SK-N-MC (cell line): ENCODE measurements at regions not wholly inside any gene's neighbourhood (a gene's known extent, or its start where the extent isn't known, plus 50 kb on each side); places are given as distances from the start of the nearest gene placed in this dataset.

Experiments
- DNase-seq: peaks from one replicate; pipeline ENCODE4 v3.0.0-alpha.2; 2011; ENCODE audit warnings: low read depth, low spot score
- H3K27ac ChIP-seq: fragments of 200-600 bp; sonication (generic); 2 replicates; pipeline ENCODE4 v1.5.1; 2016; ENCODE audit warnings: mixed run types
- H3K36me3 ChIP-seq: fragments of 200-600 bp; sonication (generic); 2 replicates; pipeline ENCODE4 v1.6.1; 2017; ENCODE audit warnings: antibody characterized with exemption, low read length, mixed read lengths; ENCODE audit not compliant: insufficient read depth
- H3K4me3 ChIP-seq: fragments of 200-600 bp; sonication (generic); 2 replicates; pipeline ENCODE4 v1.5.1; 2016
- H3K9ac ChIP-seq: fragments of 200-600 bp; sonication (generic); 2 replicates; pipeline ENCODE4 v1.8.0; 2017; ENCODE audit warnings: mixed run types, mixed read lengths; ENCODE audit not compliant: insufficient read length
- H3K9me3 ChIP-seq: fragments of 200-600 bp; sonication (generic); 2 replicates; pipeline ENCODE4 v1.6.1; 2017; ENCODE audit warnings: low read depth, mild to moderate bottlenecking, antibody characterized with exemption, low read length, moderate library complexity, mixed read lengths
- EZH2 ChIP-seq: fragments of 200-600 bp; sonication (generic); IDR thresholded peaks from one replicate; pipeline ENCODE4 v1.6.1; 2017; ENCODE audit warnings: antibody characterized with exemption
- FOXP2 ChIP-seq: optimal IDR thresholded peaks from 2 replicates; pipeline ENCODE3; 2011; ENCODE audit warnings: mild to moderate bottlenecking, moderate library complexity; ENCODE audit not compliant: insufficient read depth; ENCODE audit errors: extremely low read length, control extremely low read depth
- POLR2AphosphoS5 ChIP-seq: IDR thresholded peaks from 2 replicates; pipeline ENCODE4 v1.6.1; 2012; ENCODE audit warnings: mild to moderate bottlenecking, low read depth, low read length, borderline replicate concordance

GRCh38 chr1:234981758-234982157 is 146.9 kb downstream of the TOMM20 start:
- no peak for DNase-seq
- H3K9me3 ChIP-seq = no peaks in the 10 kb centered on the region
- no peaks in the 10 kb centered on the region for H3K36me3 ChIP-seq
- H3K9ac ChIP-seq = no peak overlapping the region
- H3K27ac ChIP-seq = 0 out of 2 replicates have a peak overlapping the region, but pooled peaks have one; percentile 15
- no peak overlapping the region for H3K4me3 ChIP-seq
- TF ChIP-seq FOXP2 = no peak
- no peak for TF ChIP-seq EZH2
- TF ChIP-seq POLR2AphosphoS5 = no peak

GRCh38 chr1:234980645-234981396 is 147.8 kb downstream of the TOMM20 start:
- Histone ChIP-seq H3K27ac (no peak overlapping the region), H3K36me3 (no peaks in the 10 kb centered on the region), H3K9ac (no peak overlapping the region), H3K9me3 (no peaks in the 10 kb centered on the region), H3K4me3 (no peak overlapping the region)
- no peak for DNase-seq
- no peak for TF ChIP-seq EZH2
- TF ChIP-seq POLR2AphosphoS5 = no peak
- no peak for TF ChIP-seq FOXP2

DNA sequence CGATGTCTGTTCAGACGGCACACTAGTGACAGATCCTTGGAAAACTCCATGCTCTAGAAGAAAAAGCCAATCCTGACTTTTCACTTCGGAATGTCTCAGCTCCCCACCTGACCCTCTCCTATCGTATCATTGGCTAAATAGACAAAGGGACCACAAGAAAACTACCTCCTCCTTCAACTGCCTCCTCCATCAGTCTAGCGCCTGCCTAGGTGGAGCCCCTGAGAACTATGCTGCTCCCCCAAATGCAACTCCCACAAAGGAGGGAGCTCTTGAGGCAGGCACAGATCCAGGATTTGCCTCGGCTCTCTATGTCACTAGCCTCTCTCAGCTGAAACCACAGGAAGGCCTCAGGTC is 148.4 kb downstream of the TOMM20 start:
- H3K36me3 ChIP-seq = no peaks in the 10 kb centered on the region
- H3K4me3 ChIP-seq = no peak overlapping the region
- no peaks in the 10 kb centered on the region for H3K9me3 ChIP-seq
- DNase-seq = no peak
- no peak overlapping the region for H3K9ac ChIP-seq
- H3K27ac ChIP-seq = no peak overlapping the region
- TF ChIP-seq FOXP2 (no peak), EZH2 (no peak), POLR2AphosphoS5 (no peak)

- DNase-seq = no peak
- Histone ChIP-seq H3K4me3 (peak overlapping the region; percentile 9; the same call in 1 of the 2 replicates), H3K9me3 (no peaks in the 10 kb centered on the region), H3K27ac (peak overlapping the region; percentile 27), H3K36me3 (no peaks in the 10 kb centered on the region), H3K9ac (no peak overlapping the region)
- TF ChIP-seq FOXP2 = no peak
- no peak for TF ChIP-seq POLR2AphosphoS5
- no peak for TF ChIP-seq EZH2
Observed at GRCh38 chr1:234979296-234980279, 149.0 kb downstream of the TOMM20 start.

DNA sequence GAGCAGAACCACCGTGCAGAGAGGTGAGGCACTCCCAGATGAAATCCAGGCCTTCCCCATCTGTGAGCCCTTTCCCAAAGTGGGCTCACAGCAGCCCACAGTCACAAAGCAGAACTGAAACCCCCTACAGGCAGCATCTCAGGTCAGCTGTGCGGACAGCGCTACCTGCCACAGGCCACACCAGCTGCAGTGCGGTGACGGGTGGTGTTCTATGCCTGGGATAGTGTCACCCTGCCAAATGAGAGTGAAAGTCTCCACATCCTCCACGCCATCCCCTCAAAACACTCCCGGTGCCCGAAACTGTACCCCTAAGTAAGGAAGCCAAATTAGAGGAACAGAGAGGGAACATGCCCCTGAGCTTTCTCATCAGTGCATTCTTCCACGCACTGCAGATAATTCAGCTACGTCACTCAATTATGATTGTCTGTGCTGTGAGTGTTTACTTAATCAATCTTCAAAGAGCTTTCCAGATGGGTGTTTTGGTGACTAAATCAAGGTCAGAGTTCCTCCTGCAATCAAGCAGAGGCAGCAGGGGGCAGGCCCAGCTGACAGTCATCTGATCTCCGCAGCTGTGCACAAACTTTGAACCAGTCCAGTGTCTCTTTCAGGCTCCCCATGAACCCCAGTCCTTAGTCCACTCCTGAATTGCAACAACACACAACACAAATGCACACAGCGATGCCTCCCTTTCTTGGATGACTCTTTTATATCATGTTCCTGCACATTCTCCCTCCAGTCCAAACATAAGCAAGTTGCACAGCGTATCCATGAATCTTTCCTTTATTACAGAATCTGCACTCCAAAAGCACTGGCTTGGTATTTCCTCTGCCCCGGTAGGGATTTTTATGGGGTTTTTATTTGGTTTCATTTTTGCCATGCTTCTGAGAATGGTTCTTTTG is 150.0 kb downstream of the TOMM20 start:
- Histone ChIP-seq H3K9me3 (no peaks in the 10 kb centered on the region), H3K4me3 (peak overlapping the region; percentile 9; the same call in 1 of the 2 replicates), H3K27ac (peak overlapping the region; percentile 27), H3K36me3 (no peaks in the 10 kb centered on the region), H3K9ac (no peak overlapping the region)
- no peak for DNase-seq
- TF ChIP-seq EZH2 = no peak
- no peak for TF ChIP-seq POLR2AphosphoS5
- TF ChIP-seq FOXP2 = no peak

DNA sequence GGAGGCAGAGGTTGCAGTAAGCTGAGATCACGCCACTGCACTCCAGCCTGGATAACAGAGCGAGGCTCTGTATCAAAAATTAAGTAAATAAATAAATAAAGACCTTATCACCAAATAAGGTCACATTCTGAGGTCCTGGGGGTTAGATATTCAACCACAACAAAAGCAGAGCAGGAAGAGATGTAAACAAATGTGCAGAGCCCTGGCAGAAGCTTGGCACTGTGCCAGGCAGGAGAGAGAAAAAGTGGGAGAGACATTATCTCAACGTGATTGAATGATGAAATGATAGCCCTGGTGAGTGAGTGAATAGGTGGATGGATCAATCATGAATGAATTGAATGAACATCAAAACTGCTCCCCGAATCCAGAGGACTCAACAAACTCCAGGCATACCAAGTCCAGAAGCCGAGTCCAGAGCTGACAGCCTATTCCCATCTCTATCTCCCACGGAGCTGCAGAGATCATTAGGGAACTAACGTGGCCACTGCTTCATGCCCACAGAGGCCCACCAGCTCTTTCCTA is 150.7 kb downstream of the TOMM20 start:
- no peak overlapping the region for H3K9ac ChIP-seq
- H3K36me3 ChIP-seq = no peaks in the 10 kb centered on the region
- no peak for TF ChIP-seq POLR2AphosphoS5
- TF ChIP-seq FOXP2 = no peak
- no peak for TF ChIP-seq EZH2
- H3K27ac ChIP-seq = no peak overlapping the region
- H3K4me3 ChIP-seq = no peak overlapping the region
- H3K9me3 ChIP-seq = no peaks in the 10 kb centered on the region
- no peak for DNase-seq

- no peak for DNase-seq
- no peak overlapping the region for H3K4me3 ChIP-seq
- TF ChIP-seq EZH2 = no peak
- TF ChIP-seq POLR2AphosphoS5 = no peak
- no peak for TF ChIP-seq FOXP2
- H3K9me3 ChIP-seq = no peaks in the 10 kb centered on the region
- H3K27ac ChIP-seq = no peak overlapping the region
- H3K9ac ChIP-seq = no peak overlapping the region
- H3K36me3 ChIP-seq = no peaks in the 10 kb centered on the region
Observed at GRCh38 chr1:234976861-234977680, 151.6 kb downstream of the TOMM20 start.
